Hippocampal formation (tissue), 2 donors: ENCODE measurements at regions not wholly inside any gene's neighbourhood (a gene's known extent, or its start where the extent isn't known, plus 50 kb on each side); places are given as distances from the start of the nearest gene placed in this dataset.
"Not testable (repeated sequence)": the region's sequence is repeated elsewhere in the genome, so short reads cannot be mapped to it uniquely, and the experiment has no call there.

ENCODE experiments used
- DNase-seq, 2 donors: peaks; one replicate each; lab custom pipeline; 2025; lab: John Stamatoyannopoulos, UW

DNA sequence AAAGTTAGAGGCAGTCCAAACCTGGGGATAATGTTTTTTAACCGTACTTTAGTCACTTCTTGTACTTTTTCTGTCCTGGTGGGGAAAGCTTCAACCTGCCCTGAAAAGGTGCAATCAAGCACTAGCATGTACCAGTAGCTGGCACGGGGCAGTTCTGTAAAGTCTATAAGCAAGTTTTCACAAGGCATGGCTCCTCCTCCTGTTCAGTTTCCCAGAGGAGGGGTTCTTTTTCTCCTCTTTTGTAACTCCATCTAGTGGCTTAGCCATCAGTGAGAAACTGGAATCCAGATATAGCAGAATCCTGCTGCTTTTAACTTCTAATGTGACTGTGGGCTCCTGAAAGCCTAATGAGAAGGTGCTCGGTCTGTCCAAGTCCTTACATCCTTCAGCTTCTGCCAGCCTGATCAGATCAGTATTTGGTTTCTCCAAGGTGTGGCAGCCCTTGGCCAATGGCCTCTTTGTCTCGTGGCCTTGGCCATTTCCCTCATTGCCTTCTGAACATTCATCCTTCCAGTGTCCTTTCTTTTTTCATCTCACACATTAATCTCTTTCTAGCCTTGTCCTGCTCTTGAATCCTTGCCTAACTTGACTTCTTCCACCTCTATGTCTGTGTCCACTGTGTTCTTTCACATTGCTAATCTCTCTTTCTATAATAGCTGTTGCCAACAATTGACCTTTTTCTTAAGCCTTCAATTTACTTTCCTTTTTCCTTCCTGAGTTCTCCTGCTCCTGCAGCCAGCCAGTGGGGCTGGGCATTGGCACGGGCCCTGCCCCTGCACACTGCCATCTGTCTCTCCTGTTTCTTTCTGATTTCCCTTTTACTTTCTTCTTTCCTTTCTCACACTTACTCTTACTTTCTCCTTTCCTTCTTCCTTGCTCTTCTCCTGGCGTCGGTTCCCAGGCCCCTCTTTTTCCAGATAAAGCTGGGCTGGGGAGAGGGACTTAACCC lies 222.0 kb upstream of the SYNCRIP start:
- DNase-seq, result no peak

DNA sequence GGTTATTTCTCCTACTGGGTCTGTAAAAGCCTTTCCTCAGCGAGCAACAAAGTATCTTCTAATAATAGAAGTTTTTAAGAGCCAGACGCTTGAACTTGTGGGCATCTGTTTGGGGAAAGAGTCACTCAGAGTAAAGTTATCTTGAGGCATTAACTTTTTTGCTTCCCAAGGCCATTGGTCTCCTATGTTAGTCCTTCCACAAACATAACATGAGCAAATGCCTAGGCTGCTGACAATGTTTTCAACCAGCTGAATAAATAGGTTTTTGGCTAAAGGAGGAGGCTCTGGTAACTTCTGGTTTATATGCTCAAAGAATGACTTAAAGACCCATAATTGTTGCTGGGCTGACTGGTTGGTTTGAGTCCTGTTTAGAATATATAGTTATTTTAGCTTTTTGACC lies 213.5 kb upstream of the SYNCRIP start:
- no peak for DNase-seq

DNA sequence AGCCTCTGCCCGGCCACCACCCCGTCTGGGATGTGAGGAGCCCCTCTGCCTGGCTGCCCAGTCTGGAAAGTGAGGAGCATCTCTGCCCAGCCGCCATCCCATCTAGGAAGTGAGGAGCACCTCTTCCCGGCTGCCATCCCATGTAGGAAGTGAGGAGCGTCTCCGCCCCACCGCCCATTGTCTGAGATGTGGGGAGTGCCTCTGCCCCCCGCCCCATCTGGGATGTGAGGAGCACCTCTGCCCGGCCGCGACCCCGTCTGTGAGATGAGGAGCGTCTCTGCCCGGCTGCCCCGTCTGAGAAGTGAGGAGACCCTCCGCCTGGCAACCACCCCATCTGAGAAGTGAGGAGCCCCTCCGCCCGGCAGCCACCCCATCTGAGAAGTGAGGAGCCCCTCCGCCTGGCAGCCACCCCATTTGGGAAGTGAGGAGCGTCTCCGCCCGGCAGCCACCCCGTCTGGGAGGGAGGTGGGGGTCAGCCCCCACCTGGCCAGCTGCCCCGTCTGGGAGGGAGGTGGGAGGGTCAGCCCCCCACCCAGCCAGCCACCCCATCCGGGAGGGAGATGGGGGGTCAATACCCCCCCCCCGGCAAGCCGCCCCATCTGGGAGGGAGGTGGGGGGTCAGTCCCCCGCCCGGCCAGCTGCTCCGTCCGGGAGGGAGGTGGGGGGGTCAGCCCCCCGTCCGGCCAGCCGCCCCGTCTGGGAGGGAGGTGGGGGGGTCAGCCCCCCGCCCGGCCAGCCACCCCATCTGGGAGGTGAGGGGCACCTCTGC lies 195.8 kb upstream of the SYNCRIP start:
- not testable (repeated sequence) for DNase-seq

DNA sequence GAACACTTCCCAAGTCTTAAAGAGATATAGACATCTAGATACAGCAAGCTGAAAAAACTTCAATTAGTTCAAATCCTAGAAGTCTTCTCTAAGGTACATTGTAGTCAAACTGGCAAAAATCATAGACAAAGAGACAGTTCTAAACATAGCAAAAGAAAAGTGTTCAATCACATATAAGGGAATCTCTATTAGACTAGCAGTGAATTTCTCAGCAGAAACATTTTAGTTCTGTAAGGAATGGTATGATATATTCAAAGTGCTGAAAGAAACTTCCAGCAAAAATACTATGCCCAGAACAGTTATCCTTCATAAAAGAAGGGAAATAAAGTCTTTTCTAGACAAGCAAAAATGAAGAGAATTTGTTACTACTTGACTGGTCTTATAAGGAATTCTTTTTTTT lies 186.3 kb upstream of the SYNCRIP start:
- no peak for DNase-seq

DNA sequence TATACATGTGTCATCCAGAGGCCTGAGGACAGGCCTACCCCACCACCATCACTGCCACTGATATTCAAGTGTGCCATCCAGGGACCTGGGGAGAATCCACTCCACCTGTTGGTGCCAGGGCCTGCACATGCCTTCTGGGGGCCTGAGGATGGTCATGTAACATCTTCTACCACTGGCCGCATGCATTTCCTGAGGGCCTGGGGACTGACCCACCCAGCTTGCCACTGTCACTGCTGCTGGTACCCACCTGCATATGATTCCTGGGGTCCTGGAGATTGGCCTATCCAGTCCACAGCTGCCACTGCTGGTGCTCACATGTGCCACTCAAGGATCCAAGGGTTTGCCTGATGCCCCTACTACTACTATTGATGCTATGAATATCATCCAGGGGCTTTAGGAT lies 184.3 kb upstream of the SYNCRIP start:
- DNase-seq, result no peak

DNA sequence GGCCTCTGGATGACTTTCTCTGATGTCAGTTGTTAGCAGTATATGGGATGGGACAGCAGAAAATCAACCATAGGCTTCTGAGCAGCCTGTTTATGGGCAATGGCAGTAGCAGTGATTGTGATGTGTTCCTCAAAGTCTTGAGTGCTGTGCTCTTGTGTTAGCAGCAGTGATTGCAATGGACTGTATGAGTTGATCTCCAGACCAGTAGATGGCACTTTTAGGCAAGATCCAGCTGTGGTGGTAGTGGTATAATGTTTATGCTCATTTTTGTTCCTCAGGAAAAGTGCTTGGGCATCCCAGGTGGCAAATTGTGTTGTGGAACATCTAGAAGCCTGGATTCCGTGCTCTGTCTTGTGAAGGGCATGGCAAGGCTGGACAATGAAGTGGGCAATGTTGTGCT lies 181.6 kb upstream of the SYNCRIP start:
- DNase-seq, result no peak

DNA sequence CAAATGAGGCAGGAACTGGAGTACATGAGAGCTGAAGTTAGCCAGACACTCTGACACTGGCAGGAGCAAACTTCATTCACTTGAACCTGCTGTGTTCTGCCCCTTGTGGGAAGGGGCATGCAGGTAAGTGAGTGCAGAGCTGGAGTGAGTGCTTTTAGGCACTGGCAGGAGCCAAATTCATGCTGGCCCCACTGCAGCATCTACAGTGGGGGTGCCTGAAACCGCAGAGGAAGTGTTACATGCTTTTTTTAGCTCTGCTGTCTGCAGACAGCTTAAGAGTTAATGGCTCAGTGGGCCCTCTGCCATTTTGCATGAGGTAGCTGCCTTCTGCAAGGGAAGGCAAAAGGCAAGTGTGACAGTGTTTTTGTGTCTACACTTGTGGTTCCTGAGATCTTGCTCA lies 167.9 kb upstream of the SYNCRIP start:
- DNase-seq, result no peak

DNA sequence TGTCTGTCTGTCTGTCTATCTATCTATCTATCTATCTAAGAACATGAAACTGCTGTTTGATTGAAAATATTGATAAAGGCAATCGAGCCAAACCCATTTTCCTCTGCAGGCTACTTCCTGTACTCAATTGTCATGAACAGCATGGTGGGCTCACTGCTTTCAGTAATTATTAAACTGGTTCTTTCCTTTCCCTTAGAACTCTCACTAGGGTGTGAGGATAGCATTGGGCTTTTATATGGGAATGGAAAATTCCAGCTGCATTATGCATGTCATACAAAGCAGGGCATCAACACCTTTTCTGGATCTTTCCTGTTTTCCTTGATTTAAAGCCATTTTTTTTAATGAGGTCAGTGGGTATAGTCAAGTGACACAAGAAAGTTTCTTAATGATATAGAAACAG lies 161.0 kb upstream of the SYNCRIP start:
- no peak for DNase-seq

DNA sequence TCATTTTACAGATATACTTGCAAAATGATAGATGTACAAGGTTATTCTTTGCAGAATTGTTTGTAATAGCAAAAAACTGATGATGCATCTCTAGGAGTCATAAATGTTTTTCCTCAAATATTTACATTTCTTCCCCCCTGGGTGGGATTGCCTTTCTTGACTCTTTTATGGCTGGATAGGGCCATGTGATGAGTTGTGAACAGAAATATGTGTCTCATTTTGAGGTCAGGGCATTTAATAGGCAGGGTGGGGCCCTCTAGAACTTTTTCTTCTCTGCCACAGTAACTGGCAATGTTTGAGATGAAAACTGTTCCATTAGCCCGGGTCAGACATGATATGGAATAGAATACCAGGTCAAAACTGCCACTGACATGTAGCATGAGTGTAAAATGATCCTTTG lies 159.5 kb upstream of the SYNCRIP start:
- DNase-seq, result no peak

DNA sequence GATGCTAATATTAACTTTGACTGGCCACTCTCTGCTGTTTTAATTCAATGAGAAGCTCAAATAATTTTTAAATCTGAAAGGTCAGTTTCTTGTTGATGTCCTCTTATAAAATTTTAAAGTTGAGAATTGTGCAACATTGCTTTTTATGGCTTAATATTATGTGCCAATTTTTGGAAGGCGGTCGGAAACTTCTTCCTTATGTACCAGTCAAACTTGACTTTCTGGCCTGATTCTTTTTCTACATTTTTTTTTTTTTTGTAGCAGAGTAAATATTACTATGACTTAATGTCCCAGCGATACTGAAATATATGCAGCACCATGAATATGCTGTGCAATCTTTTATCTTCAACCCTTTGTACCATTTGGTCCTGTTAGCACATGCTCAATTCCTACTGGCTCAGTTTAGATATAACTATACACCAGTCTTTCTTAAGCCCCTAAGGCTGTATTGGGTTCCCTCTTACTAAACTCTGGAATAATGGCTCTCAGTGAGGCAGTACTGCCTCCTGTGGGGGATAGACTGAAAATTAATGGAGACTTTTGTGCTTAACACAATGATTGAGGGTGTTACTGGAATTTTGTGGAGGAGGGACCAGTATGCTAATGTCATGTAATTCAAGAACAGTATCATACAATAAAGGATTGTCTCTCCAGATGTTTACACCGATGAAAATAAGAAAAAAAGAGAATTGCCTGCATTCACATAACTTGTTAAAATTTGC lies 156.4 kb upstream of the SYNCRIP start:
- DNase-seq, result no peak

DNA sequence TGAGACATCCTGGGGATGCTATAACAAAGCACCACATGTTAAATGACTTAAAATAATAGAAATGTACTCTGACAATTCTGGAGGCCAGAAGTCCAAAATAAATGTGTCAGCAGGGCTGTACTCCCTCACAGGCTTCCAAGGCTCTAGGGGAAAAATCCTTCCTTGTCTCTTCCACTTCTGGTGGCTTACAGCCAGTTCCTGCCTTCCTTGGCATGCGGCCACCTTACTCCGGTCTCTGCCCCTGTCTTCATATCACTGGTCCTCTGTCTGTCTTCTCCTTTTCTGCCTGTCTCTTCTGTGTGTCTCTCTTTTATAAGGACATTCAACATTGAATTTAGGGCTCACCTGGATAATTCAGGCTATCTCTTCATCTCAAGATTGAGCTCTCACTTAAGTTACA lies 155.3 kb upstream of the SYNCRIP start:
- DNase-seq, result no peak

DNA sequence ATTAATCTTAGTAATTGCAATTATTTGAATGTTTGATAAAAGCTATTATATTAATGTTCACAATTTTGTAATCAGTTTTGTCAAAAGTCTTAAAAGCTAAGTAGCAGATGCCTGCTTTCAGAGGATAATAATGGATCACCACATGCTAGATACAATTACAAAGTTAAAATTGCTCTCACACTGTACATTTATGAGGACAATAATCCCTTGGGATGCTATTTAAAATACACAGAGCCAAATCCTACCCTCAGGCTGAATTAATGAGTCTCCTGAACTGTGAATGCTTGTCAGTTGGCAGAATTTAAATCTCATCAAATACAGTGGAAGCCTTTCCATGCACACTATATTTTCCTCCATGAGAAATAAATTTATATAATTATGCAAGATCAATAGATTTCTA lies 153.3 kb upstream of the SYNCRIP start:
- DNase-seq, result no peak

DNA sequence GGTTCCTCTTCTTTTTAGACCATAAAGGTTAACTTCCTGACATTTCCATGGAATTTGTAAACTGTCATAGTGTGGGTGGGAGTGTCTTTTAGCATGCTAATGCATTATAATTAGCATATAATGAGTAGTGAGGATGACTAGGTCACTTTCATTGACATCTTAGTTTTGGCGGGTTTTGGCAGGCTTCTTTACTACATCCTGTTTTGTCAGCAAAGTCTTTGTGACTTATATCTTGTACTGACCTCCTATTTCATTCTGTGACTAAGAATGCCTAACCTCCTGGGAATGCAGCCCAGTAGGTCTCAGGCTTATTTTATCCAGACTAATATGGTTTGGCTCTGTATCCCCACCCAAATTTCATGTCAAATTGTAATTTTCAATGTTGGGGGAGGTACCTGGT lies 149.6 kb upstream of the SYNCRIP start:
- DNase-seq, result no peak

DNA sequence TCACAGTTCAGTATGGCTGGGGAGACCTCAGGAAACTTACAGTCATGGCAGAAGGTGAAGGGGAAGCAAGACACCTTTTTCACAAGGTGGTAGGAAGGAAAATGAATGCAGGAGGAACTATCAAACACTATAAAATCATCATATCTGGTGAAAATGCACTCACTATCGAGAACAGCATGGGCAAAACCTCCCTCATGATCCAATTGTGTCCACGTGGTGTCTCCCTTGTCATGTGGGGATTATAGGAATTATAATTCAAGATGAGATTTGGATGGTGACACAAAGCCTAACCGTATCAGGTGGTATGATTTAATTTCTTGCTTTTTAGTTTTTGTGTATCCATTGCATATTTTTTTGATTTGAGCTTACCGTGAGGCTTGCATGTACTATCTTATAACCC lies 133.2 kb upstream of the SYNCRIP start:
- no peak for DNase-seq

DNA sequence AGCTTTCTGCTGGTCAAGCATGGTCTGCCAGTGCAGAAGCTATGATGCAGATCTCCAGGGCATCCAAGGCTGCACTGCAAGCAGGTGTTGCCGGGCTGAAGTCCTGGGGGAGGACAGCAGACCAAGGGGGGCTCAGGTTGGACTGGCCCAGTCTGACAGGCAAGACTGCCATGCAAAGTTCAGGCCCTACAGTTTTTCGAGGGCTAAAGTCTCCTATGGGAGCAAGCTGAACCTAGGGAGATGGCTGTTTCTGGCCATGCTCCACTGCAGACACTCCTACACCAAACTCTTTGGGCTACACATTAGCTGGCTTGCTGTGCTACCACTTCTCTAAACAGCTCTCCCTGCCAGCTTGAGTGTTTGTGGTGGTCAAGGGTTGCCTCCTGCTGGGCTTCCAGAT lies 130.0 kb upstream of the SYNCRIP start:
- DNase-seq, result no peak

DNA sequence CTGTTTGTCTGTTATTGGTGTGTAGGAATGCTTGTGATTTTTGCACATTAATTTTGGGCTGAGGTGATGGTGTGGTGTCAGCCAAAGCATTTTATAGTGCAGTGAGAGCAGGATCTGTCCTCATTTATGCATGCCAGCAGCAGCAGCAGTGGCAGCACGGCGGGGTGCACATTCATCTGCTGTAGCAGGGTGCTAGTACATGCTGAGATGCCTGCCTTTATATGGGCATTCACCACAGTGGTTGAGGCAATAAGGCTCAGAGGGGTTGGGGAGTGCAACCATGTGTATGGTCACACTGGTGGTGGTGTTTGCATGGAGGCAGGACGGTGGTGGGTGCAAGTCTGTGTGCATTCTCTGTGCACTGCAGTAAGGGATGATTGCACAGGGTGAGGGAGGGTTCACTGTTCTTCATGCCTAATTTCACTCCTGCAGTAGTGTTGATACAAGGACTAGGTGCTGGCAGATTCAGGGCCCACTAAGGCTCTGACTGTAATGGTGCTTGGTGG lies 129.3 kb upstream of the SYNCRIP start:
- DNase-seq, result no peak

DNA sequence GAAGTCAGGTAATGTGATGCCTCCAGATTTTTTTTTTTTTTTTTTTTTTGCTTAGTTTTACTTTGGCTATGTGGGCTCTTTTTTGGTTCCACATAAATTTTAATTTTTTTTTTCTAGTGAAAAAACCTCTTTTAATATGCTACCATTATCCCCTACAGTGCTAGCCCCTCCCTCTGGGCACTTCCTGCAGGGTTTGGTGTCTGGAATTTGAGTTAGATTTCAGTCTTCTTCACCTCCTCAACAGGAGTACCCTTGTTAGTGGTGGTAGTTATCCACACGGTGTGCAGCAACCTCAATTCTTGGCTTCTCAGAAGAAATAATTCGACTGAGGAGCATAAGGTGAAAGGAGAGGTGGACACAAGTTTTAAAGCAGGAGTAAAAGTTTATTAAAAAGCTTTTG lies 128.8 kb upstream of the SYNCRIP start:
- DNase-seq, result no peak

DNA sequence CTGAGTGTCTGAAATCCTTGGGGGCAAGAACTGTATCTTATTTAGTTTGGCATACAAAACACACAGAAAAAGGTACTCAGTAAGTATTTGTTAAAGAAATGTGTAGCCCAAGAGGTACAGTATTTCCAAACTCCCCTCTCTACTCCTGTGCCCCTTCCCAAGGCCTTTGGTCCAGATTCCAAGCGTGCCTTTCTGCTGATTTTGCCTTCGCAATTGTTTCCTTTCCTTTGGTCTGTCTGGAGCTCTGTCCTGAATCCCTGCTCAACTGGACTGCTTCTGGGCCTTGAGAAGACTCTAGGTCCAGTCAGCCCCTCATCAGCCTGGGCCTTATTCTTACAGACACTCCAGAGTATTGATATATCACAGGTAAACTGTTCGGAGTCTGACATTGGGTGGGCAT lies 122.2 kb upstream of the SYNCRIP start:
- no peak for DNase-seq

DNA sequence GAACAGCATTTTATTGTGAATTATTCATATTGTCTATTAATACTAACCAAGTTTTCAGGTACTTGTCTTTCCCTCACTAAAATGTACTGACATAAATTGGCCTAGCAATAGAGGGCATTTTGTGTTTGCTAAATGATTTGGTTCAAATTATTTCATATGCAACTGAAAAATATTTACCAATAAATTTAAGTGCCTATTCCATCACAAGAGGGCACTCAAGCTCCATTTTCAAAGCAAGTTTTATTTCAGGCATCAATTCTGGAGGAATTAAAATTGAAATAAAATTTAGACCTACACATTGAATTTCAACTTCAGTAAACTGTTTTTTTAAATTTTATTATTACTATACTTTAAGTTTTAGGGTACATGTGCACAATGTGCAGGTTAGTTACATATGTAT lies 114.3 kb upstream of the SYNCRIP start:
- peak in 1 of 2 donors; percentile 6 for DNase-seq

DNA sequence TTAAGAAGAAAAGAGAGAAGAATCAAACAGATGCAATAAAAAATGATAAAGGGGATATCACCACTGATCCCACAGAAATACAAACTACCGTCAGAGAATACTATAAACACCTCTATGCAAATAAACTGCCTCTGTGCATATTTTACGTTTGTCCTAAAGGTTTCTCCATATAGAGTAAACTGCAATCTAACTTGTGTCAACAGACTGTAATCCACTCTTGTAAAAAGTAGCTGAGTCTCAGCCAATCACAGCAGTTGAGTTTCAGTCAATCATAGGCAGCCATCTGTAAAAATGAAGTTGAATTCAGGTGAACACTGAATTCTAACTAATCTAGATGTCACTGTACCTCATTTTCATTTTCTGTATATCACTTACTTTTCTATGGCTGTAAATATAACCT lies 112.2 kb upstream of the SYNCRIP start:
- no peak for DNase-seq

DNA sequence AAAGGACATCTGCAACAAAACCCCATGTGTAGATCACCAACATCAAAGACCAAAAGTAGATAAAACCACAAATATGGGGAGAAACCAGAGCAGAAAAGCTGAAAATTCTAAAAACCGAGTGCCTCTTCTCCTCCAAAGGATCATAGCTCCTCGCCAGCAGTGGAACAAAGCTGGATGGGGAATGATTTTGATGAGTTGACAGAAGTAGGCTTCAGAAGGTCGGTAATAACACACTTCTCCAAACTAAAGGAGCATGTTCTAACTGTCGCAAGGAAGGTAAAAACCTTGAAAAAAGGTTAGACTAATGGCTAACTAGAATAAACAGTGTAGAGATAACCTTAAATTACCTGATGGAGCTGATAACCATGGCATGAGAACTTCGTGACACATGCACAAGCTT lies 109.9 kb upstream of the SYNCRIP start:
- DNase-seq, result no peak

DNA sequence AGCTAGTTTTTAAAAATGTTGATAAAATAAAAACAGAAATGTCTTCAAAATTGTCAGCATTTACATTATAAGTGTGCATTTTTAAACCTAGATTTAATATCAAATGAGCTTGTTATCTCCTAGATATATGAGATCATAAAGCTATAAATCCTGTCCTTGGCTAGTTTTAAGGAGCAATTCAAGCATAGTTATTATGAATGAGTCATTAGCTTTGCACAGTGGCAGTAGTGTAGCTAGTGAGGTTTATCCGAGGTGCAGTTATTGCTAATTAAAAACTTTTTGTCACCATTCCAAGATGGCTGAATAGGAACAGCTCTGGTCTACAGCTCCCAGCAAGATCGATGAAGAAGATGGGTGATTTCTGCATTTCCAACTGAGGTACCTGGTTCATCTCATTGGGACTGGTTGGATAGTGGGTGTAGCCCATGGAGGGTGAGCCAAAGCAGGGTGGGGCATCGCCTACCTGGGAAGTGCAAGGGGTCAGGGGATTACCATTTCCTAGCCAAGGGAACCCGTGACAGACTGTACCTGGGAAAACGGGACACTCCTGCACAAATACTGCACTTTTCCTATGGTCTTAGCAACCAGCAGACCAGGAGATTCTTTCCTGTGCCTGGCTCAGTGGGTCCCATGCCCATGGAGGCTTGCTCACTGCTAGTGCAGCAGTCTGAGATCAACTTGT lies 108.8 kb upstream of the SYNCRIP start:
- DNase-seq, result no peak
